Activated CD8-positive, alpha-beta memory T cell treated with anti-CD3 and anti-CD28 coated beads, Interleukin-2, amount 50 U/mL, for 1 hour (primary cell): ENCODE measurements at regions not wholly inside any gene's neighbourhood (a gene's known extent, or its start where the extent isn't known, plus 50 kb on each side); places are given as distances from the start of the nearest gene placed in this dataset.
A peak's percentile ranks its signal among the peaks of the same experiment; 100 is the strongest.

Experiments used
- DNase-seq: peaks from one replicate; pipeline ENCODE4 v3.0.0-alpha.2; 2020; ENCODE audit errors: extremely low read depth

DNA sequence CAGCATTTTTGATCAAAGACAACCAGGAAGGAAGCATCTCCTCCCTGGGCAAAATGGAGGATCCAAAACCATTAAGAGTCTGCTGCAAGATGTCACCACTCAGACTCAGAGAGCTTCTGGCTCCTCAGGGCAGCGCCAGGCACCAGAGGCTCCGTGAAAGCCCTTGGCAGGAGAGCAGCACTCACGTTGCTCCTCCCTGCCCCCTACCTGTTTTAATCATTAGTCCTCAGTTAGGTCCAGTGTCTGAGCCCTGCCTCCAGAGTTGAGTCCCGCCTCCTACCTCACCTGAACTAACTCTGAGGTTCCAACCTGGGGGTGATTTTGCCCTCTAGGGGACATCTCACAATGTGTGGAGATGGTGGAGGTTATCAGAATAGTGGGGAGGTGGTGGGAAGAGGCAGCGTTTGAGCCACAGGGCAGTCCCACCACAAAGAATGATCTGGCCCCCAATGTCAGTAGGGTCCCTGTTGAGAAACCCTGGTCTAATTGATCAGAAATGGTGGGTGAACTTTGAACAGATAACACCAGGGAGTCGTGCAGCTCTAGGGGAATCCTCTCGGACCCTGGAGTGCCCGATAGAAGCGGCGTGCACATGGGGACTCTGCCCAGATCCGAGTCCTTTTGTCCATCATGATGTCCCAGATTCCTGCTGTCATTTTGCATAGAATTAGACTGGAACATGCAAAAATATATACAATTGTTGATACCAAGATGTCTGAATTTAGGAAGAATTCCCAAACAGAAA is 156.7 kb upstream of the DIO3 start:
- no peak for DNase-seq

DNA sequence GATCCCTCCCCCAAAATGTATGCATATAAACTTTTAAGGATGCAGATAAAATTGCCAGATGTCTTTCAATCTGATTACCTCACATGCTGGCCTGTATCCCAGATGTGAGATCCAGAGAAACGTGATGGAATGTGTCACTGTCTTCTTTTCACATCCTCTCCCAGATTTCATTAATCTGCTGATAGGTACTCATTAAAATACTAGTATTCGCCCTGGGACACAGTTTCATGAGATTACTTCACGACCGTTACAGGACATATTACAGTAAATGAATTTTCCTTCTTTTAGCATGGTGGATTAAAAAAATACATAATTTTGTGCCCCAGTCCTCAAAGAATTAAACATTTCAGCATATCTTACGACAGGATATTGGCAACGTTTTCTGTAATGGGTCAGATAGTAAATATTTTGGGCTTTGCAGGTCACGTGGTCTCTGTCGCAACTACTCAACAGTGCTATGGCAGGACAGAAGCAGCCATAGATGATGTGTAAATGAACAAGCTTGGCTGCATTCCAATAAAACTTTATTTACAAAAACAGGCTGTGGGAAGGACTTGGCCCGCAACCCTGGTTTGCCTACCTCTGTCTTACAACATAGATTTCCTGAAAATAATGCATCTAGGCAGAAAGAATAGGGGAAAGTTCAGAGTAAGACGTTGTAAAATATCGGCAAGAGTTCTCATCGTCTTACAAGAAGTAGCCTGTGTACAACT is 156.0 kb upstream of the DIO3 start:
- DNase-seq: no peak

DNA sequence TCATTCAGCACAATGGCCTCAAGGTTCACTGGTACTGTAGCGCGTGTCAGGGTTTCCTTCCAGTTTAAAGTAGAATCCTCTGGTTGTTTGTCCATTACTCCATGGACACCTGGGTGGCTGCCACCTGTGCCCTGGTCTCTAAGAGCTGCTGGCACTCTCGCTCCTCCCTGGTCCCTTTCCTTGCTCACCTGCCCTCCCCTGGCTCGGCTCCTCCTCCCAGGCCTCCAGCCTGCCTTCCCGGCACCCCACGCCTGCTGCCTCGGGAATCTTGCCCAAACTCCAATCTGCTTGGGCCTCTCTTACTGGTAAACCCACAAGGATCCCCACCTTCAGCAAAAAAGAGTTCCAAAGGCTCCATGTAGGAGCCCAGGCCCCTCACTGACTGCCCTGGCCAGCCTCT is 154.4 kb upstream of the DIO3 start:
- DNase-seq: no peak

DNA sequence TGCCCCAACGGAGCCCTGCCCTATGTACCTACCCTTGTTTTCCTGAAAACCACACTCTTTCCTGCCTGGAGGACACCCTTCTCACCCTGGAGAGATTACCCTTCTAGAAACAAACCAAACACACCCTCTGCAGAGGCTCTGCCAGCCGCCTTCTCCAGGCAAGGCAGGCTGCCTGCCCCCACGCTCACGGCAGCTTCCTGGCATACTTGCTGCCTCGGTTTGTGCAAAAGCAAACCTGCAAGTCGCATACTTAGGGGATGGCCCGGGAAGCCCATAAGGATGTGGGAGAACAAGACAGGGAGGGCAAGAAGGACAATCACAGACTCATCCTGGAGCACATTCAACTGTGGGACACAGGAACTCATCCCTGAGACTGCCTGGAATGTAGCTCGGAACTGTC is 154.0 kb upstream of the DIO3 start:
- no peak for DNase-seq

GRCh38 chr14:101408077-101408831 is 153.0 kb upstream of the DIO3 start:
- no peak for DNase-seq

DNA sequence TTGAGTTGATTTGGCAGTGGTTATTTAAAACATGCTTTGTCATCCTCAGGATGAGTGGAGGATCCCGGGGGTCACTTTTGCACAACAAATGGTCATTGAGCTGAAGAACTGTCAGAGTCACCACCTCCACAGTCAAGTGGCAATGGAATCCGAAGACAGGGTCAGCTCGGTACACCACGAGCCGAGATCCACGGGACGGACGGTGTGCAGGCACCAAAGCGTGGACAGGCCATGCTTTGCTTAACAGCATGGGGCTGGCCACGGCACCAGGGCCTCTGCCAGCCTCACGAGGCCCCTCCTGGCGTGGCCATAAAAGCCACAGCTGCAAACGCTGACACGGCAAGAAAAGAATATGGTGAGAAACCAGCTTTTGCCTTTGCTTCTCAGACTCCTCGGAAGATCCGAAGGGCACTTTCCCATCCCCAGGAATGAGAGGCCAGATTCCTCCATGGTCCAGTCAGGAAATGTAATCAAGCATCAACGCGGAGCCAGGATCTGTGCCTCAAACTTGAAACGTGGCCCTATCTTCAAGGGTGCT is 152.2 kb upstream of the DIO3 start:
- no peak for DNase-seq

- DNase-seq: no peak
Observed at GRCh38 chr14:101410126-101410525, 151.2 kb upstream of the DIO3 start.

DNA sequence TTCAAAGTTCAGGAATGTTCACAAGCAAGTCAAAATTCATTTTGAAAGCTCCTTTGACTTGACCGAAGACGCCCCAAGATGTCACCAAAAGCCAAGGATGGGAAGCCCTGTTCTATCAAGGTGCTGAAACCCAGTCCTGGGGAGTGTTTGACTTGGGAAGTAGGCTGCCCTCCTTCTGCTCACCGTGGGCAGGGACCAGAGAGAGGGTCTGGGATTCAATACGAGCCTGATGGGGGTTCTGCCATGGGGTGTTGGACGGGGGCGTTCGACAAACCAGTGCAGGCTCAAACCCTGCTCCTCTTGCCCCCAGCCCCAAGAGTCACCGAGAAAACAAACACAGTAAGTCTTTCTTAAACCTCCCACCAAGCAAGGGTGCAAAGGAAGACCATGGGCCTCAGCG is 150.1 kb upstream of the DIO3 start:
- no peak for DNase-seq

DNA sequence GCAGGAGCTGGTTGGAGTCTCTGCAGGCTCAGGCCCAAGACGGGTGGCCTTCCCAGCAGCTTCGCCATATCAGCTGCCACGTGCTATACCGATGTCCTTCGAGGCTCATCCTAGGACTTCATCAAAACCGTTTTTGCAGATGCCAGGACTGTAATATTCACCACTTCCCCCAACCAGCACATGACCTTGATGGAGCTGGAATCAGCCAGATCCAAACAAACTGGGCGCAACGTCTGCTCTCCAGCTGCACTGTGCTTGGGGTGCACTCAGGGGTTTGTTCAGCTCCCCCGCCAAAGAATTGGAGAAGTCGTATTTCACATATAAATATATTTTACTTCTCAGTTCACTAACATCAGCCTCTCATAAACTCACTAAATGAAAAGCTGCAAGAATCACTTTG is 149.5 kb upstream of the DIO3 start:
- DNase-seq: no peak

- DNase-seq: no peak
Observed at GRCh38 chr14:101412739-101413138, 148.6 kb upstream of the DIO3 start.

GRCh38 chr14:101417434-101417833 is 143.9 kb upstream of the DIO3 start:
- DNase-seq: no peak

DNA sequence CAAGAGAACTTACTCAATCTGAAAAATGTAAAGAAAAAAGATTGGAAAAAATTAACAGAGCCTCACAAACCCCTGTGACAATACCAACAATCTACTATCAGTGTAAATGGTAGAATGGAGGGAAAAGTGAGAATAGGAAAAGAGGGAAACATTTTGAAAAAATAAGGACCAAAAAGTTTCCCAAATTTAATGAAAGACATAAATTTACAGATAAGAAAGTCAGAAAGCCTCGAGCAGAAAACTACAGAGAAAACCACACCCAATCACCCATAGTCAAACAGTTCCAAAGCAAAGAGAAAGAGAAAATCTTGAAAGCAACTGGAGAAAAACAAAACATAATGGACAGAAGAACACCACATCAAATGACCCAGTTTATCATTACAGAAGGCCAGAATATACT is 142.7 kb upstream of the DIO3 start:
- no peak for DNase-seq

DNA sequence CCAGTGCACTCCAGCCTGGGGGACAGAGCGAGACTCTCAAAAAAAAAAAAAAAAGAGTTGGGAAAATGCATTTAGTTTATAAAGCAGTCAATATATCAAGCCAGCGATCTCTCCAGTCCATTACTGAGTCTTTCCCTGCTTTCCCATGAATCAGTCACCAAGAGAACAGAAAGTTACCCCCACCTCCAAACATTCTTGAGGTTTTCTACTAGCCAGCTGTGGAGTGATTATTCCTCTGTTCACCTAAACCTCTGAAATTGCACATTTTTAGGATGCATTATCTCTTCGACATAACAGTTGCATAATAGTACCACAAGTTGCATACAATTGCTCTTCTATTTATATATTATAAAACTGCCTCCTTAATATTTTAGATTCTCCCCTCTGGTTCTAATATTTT is 134.8 kb upstream of the DIO3 start:
- DNase-seq: no peak

GRCh38 chr14:101428409-101428808 is 132.9 kb upstream of the DIO3 start:
- no peak for DNase-seq

GRCh38 chr14:101435546-101435945 is 125.7 kb upstream of the DIO3 start:
- DNase-seq: no peak

DNA sequence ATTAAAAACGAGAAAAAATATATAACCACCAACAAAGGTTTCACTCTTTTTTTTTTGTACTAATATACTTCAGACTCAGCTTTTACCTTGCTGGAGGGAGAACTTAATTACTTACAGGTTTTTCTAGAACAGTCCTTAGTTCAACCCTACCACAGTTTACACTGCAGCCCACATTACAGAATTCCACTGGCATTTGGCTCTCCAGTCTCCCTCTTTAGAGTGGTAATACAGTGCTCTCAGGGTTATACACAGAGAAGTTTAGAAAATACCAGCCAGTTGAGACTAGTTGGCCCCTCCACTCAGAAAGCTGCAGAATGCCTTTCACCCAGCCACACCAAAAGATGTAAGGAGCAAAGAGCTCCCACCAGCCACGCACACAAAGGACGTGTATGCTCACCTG is 122.3 kb upstream of the DIO3 start:
- no peak for DNase-seq

GRCh38 chr14:101440496-101440895 is 120.8 kb upstream of the DIO3 start:
- no peak for DNase-seq

- DNase-seq: no peak
Observed at GRCh38 chr14:101441710-101442109, 119.6 kb upstream of the DIO3 start.

- DNase-seq: peak; percentile 19
Observed at GRCh38 chr14:101442451-101442850, 118.8 kb upstream of the DIO3 start.

DNA sequence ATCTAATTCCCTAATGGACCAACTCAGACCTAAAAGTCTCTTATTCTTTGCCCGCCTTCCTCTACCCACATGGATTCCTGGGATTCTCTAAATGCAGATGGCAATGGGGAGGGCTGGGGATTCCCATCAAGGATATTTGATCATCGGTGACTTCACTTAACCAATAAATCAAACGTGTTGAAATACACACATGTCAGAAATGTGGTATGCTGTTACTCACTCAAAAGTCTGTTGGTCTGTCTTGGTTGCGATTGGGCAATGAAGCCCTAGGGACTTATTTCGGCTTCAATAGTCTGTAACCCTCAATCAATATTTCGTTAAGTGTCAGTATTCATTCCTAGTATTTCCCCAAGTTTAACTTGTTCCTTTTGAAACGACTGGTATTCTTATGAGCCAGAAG is 117.2 kb upstream of the DIO3 start:
- no peak for DNase-seq

DNA sequence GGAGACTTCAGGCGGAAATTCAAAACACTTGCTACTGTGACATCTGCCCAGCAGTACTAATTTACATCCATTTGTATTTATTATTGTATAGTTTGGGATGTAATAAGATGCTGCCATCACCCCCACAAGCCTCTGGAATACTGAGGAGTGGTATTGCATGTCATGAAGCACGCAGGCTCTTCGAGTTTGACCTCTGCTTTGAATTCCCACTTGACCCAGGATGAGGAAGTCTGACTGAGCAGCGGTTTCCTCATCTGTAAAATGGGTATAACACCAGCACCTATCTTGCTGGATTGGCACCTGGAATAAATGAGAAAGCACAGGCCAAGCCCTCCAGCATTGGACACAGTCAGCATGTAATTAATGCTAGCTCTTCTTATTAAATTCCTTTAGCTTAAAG is 116.0 kb upstream of the DIO3 start:
- no peak for DNase-seq

DNA sequence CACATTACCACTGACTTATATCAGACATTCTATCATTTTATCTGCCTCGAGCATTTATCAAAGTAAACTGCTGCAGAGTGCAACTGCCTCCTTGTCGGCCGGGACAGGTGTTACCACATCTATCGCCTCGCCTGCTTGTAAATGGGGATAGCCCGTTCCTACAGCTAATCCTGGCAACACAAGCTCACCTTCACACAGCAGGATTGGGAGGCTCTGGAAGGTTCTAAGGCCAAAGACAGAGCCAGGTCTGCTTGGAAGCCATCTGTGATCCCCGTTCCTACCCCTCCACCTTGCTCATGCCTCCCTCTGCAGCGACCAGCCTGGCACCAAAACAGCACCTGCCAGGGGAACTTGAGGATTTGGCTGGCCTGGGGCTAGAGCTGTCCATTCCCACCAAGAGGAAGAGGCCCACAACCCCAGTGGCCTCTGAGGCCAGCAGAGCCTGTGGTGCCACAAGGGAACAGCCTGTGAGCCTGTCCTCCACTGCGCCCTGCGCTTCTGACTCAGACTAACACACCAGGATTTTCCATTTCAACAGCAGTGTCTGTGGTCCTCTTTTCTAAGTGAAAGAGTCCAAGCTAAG is 114.8 kb upstream of the DIO3 start:
- DNase-seq: no peak
